K562 (cell line): ENCODE measurements at regions not wholly inside any gene's neighbourhood (a gene's known extent, or its start where the extent isn't known, plus 50 kb on each side); places are given as distances from the start of the nearest gene placed in this dataset.

Source experiments
- ATAC-seq: fragments of 200-7000 bp; cut with Tn5 transposase; 3 replicates; pipeline ENCODE4 v1.9.1; 2020; ENCODE audit warnings: moderate library complexity
- BruUV-seq: library from RNA; stranded (reverse); fragments of 400-500 nt; replicated peaks from 2 replicates; lab custom pipeline; 2021; lab: Mats Ljungman, UMichigan
- CTCF ChIA-PET: fragments of 300-600 bp; formaldehyde crosslinking; extraction: SDS; loops from one replicate; lab custom pipeline; 2021; ENCODE audit warnings: low intra/inter-chr PET ratio; lab: Yijun Ruan, JAX
- POLR2A ChIA-PET: fragments of 300-600, 350-650 bp; sonication (Branson Sonifier 250); formaldehyde crosslinking; extraction: SDS; loops from one replicate; lab custom pipeline; 2021; ENCODE audit warnings: antibody characterized with exemption, inconsistent platforms; lab: Yijun Ruan, JAX
- DNase-seq, 4 experiments: peaks; one replicate each; pipeline versions ENCODE4 v3.0.0 to v3.0.0-alpha.2; 2011 to 2018; ENCODE audit warnings: low spot score in 3 of 4, mixed read lengths in 3 of 4; ENCODE audit errors: extremely low read depth in 1 of 4
- FAIRE-seq: peaks from 2 replicates; lab custom pipeline; 2011; peaks lifted over from hg19 to GRCh38; lab: Jason Lieb, UNC
- H2AFZ ChIP-seq: 2 replicates; pipeline ENCODE4 v1.6.0; 2011; ENCODE audit warnings: low read depth, low read length, control low read depth, inconsistent platforms
- H3K27ac ChIP-seq: fragments of 200-600 bp; 3 replicates; pipeline ENCODE4 v1.8.0; 2011; ENCODE audit warnings: low read depth, mild to moderate bottlenecking, control low read depth, inconsistent platforms, low read length, moderate library complexity, mixed read lengths; ENCODE audit errors: extremely low read depth
- H3K27me3 ChIP-seq, 2 experiments: fragments of 300-600 bp in 1 of 2; 2 replicates in 1 of 2; 3 replicates in 1 of 2; pipeline versions ENCODE4 v1.6.0 to v1.8.0; 2011; ENCODE audit warnings: inconsistent platforms in 2 of 2, low read length in 2 of 2, mild to moderate bottlenecking in 1 of 2, mixed read lengths in 1 of 2, moderate library complexity in 1 of 2; ENCODE audit not compliant: control insufficient read depth in 2 of 2, insufficient read depth in 2 of 2
- H3K36me3 ChIP-seq: fragments of 300-600 bp; 3 replicates; pipeline ENCODE4 v1.8.0; 2011; ENCODE audit warnings: mild to moderate bottlenecking, low read length, inconsistent platforms; ENCODE audit not compliant: control insufficient read depth, insufficient read depth
- H3K4me1 ChIP-seq, 2 experiments: fragments of 200-600 bp in 1 of 2; replicated peaks in 1 of 2; 2 replicates in 1 of 2; 3 replicates in 1 of 2; pipeline versions ENCODE4 v1.5.1 to v1.8.0; 2011; ENCODE audit warnings: inconsistent platforms in 2 of 2, low read length in 2 of 2, mild to moderate bottlenecking in 1 of 2, mixed read lengths in 1 of 2, moderate library complexity in 1 of 2; ENCODE audit not compliant: control insufficient read depth in 2 of 2, insufficient read depth in 2 of 2
- H3K4me2 ChIP-seq: 2 replicates; pipeline ENCODE4 v1.6.1; 2011; ENCODE audit warnings: low read length, control low read depth, inconsistent platforms, mixed read lengths; ENCODE audit not compliant: insufficient read depth
- H3K4me3 ChIP-seq: fragments of 200-600 bp; sonication (generic), shearing (Covaris generic); 2 replicates; pipeline ENCODE4 v1.5.1; 2016; ENCODE audit warnings: control low read depth, inconsistent platforms
- H3K79me2 ChIP-seq: fragments of 200-600 bp; 3 replicates; pipeline ENCODE4 v1.8.0; 2011; ENCODE audit warnings: low read length, inconsistent platforms; ENCODE audit not compliant: control insufficient read depth, insufficient read depth
- H3K9ac ChIP-seq, 2 experiments: 2 replicates each; pipeline versions ENCODE4 v1.6.0 to v1.6.1; 2011; ENCODE audit warnings: low read depth in 2 of 2, low read length in 2 of 2, control low read depth in 1 of 2, inconsistent platforms in 1 of 2, mild to moderate bottlenecking in 1 of 2, mixed read lengths in 1 of 2; ENCODE audit not compliant: insufficient read depth in 1 of 2
- H3K9me1 ChIP-seq: one replicate; pipeline ENCODE4 v1.6.0; 2011; ENCODE audit warnings: inconsistent platforms, mild to moderate bottlenecking, low read length, moderate library complexity; ENCODE audit not compliant: control insufficient read depth, insufficient read depth
- H3K9me3 ChIP-seq: replicated peaks from 2 replicates; pipeline ENCODE4 v1.5.1; 2011; ENCODE audit warnings: low read depth, low read length, inconsistent platforms; ENCODE audit not compliant: control insufficient read depth, insufficient read depth
- H4K20me1 ChIP-seq: replicated peaks from 2 replicates; pipeline ENCODE4 v1.6.1; 2011; ENCODE audit warnings: low read length, inconsistent platforms, mixed read lengths; ENCODE audit not compliant: control insufficient read depth, insufficient read depth
- CBX8 ChIP-seq: fragments of 200-600 bp; sonication (generic); IDR thresholded peaks from 2 replicates; pipeline ENCODE4 v1.6.1; 2012; ENCODE audit warnings: borderline replicate concordance, mixed run types, low read depth, mild to moderate bottlenecking, moderate library complexity, mixed read lengths, low read length, control low read depth, inconsistent platforms; ENCODE audit not compliant: poor library complexity, severe bottlenecking; ENCODE audit errors: extremely low read depth
- HSF4 ChIP-seq: fragments of 250-450 bp; sonication (Bioruptor Pico); IDR thresholded peaks from 2 replicates; pipeline ENCODE4 v2.1.2; 2022; ENCODE audit warnings: mild to moderate bottlenecking, moderate library complexity, borderline replicate concordance
- KAT7 ChIP-seq: sonication (generic); formaldehyde crosslinking; IDR thresholded peaks from 2 replicates; pipeline ENCODE4 v1.8.0; 2022; ENCODE audit warnings: missing genetic modification reagents, mild to moderate bottlenecking, borderline replicate concordance
- KLF1 ChIP-seq: fragments of 450-650 bp; IDR thresholded peaks from 2 replicates; pipeline ENCODE4 v1.6.1; 2016; ENCODE audit warnings: missing genetic modification characterization, missing compliant biosample characterization
- MCM7 ChIP-seq, 2 experiments: fragments of 450-650 bp; IDR thresholded peaks; 2 replicates each; pipeline ENCODE4 v1.6.1; 2016 to 2018
- POLR3A ChIP-seq: IDR thresholded peaks from 2 replicates; pipeline ENCODE4 v1.6.1; 2011; ENCODE audit warnings: borderline replicate concordance, mild to moderate bottlenecking, moderate library complexity; ENCODE audit not compliant: insufficient read length, insufficient read depth; ENCODE audit errors: extremely low read depth
- RBM17 ChIP-seq: fragments of 200-400 bp; formaldehyde crosslinking; IDR thresholded peaks from 2 replicates; pipeline ENCODE4 v1.6.1; 2017; ENCODE audit warnings: low read depth, mild to moderate bottlenecking, low read length, borderline replicate concordance
- STAT5B ChIP-seq: fragments of 250-450 bp; sonication (Bioruptor Pico); IDR thresholded peaks from 2 replicates; pipeline ENCODE4 v1.8.0; 2021; ENCODE audit warnings: mild to moderate bottlenecking, inconsistent platforms
- TRIM28 ChIP-seq: fragments of 450-650 bp; IDR thresholded peaks from 2 replicates; pipeline ENCODE4 v1.6.1; 2017
- ZC3H8 ChIP-seq: fragments of 450-650 bp; IDR thresholded peaks from 2 replicates; pipeline ENCODE4 v1.6.1; 2017
- ZFP91 ChIP-seq: sonication (generic); formaldehyde crosslinking; IDR thresholded peaks from 2 replicates; pipeline ENCODE4 v1.8.0; 2022; ENCODE audit warnings: mild to moderate bottlenecking, missing genetic modification reagents
- ZNF174 ChIP-seq: fragments of 250-450 bp; sonication (Bioruptor Pico); IDR thresholded peaks from 2 replicates; pipeline ENCODE4 v1.4.0; 2020; ENCODE audit warnings: mild to moderate bottlenecking
- ZNF347 ChIP-seq: fragments of 450-650 bp; formaldehyde crosslinking; IDR thresholded peaks from 2 replicates; pipeline ENCODE4 v1.4.0; 2020; ENCODE audit warnings: low read depth, mild to moderate bottlenecking, moderate library complexity
- ZNF695 ChIP-seq: fragments of 450-650 bp; formaldehyde crosslinking; IDR thresholded peaks from 2 replicates; pipeline ENCODE4 v1.4.0; 2020; ENCODE audit warnings: mild to moderate bottlenecking, moderate library complexity
- WGBS: fragments of 100-300 bp; shearing (Covaris generic); methylation state at CpG from one replicate; pipeline ENCODE4 v1.1.6; 2016; ENCODE audit warnings: low coverage, mixed read lengths; ENCODE audit not compliant: insufficient coverage; ENCODE audit errors: missing lambda C conversion rate; 5-methylcytosine and 5-hydroxymethylcytosine counted together
- in situ Hi-C: fragments of 300-500 bp; cut with MboI; formaldehyde crosslinking; loops from 4 replicates; pipeline ENCODE4 v1.15.0; 2018; ENCODE audit warnings: inconsistent platforms, mixed read lengths
- intact Hi-C: fragments of 100-400 bp; cut with micrococcal nuclease; formaldehyde crosslinking; loops from 2 replicates; pipeline ENCODE4 v1.14.2; 2022
- TF ChIP-seq, protein P1 (sequence below): sonication (generic); formaldehyde crosslinking; IDR thresholded peaks from 2 replicates; pipeline ENCODE4 v1.8.0; 2022; ENCODE audit warnings: mild to moderate bottlenecking, missing genetic modification reagents, borderline replicate concordance

DNA sequence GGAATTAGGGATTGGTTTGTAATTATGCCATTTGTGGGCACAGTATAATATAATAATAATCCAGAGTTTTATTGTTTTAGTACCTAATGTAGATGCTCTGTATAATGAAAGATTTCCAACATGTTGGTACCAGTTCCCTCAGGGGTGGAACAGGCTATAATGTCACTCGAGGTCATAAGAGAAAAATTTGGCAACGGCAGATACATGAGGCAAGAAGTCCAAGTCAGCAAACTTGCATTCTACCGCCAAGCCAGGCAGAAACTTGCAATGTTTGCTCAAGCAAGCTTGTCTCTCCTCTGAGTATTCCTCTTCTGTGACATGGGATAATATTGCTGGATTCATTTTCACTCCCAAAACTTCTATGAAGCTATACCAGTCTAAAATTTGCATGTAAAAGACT is 520.0 kb upstream of the SALL3 start:
- Histone ChIP-seq H3K36me3 (no peaks in the 10 kb centered on the region), H3K9me1 (no peaks in the 10 kb centered on the region), H3K27me3 (peaks cover 0 to 4% of the 10 kb centered on the region in 2 experiments; a peak in 1 of 5 replicates), H3K4me3 (no peak overlapping the region), H2AFZ (no peak overlapping the region), H3K9ac (no peak overlapping the region), H3K4me2 (no peak overlapping the region), H3K9me3 (no peaks in the 10 kb centered on the region), H3K4me1 (no peaks in the 10 kb centered on the region), H3K79me2 (no peaks in the 10 kb centered on the region), H4K20me1 (no peaks in the 10 kb centered on the region), H3K27ac (no peak overlapping the region)
- no peak for FAIRE-seq
- POLR2A ChIA-PET = no interaction called here
- in situ Hi-C loops (no loop called here), intact Hi-C loops (no loop called here)
- TF ChIP-seq ZNF695 (no peak), RBM17 (no peak)
- TF ChIP-seq, protein P1, sequence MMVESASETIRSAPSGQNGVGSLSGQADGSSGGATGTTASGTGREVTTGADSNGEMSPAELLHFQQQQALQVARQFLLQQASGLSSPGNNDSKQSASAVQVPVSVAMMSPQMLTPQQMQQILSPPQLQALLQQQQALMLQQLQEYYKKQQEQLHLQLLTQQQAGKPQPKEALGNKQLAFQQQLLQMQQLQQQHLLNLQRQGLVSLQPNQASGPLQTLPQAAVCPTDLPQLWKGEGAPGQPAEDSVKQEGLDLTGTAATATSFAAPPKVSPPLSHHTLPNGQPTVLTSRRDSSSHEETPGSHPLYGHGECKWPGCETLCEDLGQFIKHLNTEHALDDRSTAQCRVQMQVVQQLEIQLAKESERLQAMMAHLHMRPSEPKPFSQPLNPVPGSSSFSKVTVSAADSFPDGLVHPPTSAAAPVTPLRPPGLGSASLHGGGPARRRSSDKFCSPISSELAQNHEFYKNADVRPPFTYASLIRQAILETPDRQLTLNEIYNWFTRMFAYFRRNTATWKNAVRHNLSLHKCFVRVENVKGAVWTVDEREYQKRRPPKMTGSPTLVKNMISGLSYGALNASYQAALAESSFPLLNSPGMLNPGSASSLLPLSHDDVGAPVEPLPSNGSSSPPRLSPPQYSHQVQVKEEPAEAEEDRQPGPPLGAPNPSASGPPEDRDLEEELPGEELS (CRISPR knock-in tag) = no peak
- no peak for ATAC-seq
- DNase-seq = no peak
- BruUV-seq = no TSS peak
- 0% methylated on average over 3 of the region's 3 CpGs for WGBS
- CTCF ChIA-PET = no interaction called here

- Histone ChIP-seq H3K4me3 (no peak overlapping the region), H3K9me3 (no peaks in the 10 kb centered on the region), H4K20me1 (no peaks in the 10 kb centered on the region), H3K27me3 (no peaks in the 10 kb centered on the region), H3K79me2 (no peaks in the 10 kb centered on the region), H3K9ac (no peak overlapping the region), H2AFZ (no peak overlapping the region), H3K27ac (no peak overlapping the region), H3K4me1 (no peaks in the 10 kb centered on the region), H3K36me3 (no peaks in the 10 kb centered on the region), H3K9me1 (no peaks in the 10 kb centered on the region), H3K4me2 (no peak overlapping the region)
- in situ Hi-C loops (no loop called here), intact Hi-C loops (no loop called here)
- DNase-seq = no peak
- 0% methylated on average over 3 of the region's 3 CpGs for WGBS
- BruUV-seq = no TSS peak
- ChIA-PET POLR2A (no interaction called here), CTCF (no interaction called here)
- ATAC-seq = no peak
- no peak for FAIRE-seq
- TF ChIP-seq ZC3H8 (no peak), CBX8 (no peak), KLF1 (tag) (no peak), ZNF174 (CRISPR knock-in tag) (no peak), HSF4 (CRISPR knock-in tag) (no peak), ZFP91 (CRISPR knock-in tag) (no peak), POLR3A (no peak), KAT7 (CRISPR knock-in tag) (no peak), MCM7 (IDR thresholded peaks at IDR 0.05) (no peak), ZNF347 (CRISPR knock-in tag) (no peak), STAT5B (no peak), TRIM28 (no peak)
These were observed 519.1 kb upstream of the SALL3 start for GRCh38 chr18:78460558-78460957.
